ENCODE measurements at regions not wholly inside any gene's neighbourhood (a gene's known extent, or its start where the extent isn't known, plus 50 kb on each side); places are given as distances from the start of the nearest gene placed in this dataset.
A peak's percentile ranks its signal among the peaks of the same experiment; 100 is the strongest.

GRCh38 chr2:43127208-43127940, 99.0 kb downstream of the ZFP36L2 start:
- TF ChIP-seq CTCF (IDR thresholded peaks at IDR 0.05; ENCODE audit: low read depth, low read length), result peak; percentile 82
- TF ChIP-seq EZH2phosphoT487 (IDR thresholded peaks at IDR 0.05; ENCODE audit: low read depth), result no peak
